ENCODE measurements at regions not wholly inside any gene's neighbourhood (a gene's known extent, or its start where the extent isn't known, plus 50 kb on each side); places are given as distances from the start of the nearest gene placed in this dataset.
"Not testable (repeated sequence)": the region's sequence is repeated elsewhere in the genome, so short reads cannot be mapped to it uniquely, and the experiment has no call there.

GRCh38 chr6:132199343-132199742 lies 201.9 kb downstream of the MOXD1 start:
- Histone ChIP-seq H3K4me1 (ENCODE audit: control insufficient read depth, insufficient read depth, low read length) (no peaks in the 10 kb centered on the region), H3K36me3 (ENCODE audit: control insufficient read depth, insufficient read depth, low read length) (no peaks in the 10 kb centered on the region), H3K27me3 (ENCODE audit: control insufficient read depth, insufficient read depth, low read length) (no peaks in the 10 kb centered on the region), H3K27ac (ENCODE audit: low read depth, low read length) (no peak overlapping the region), H3K9ac (ENCODE audit: low read depth, low read length) (no peak overlapping the region), H3K9me3 (ENCODE audit: control insufficient read depth, insufficient read depth, low read length) (no peaks in the 10 kb centered on the region), H3K4me3 (ENCODE audit: low read depth, low read length) (no peak overlapping the region)

GRCh38 chr6:132198896-132199295 lies 202.4 kb downstream of the MOXD1 start:
- Histone ChIP-seq H3K27me3 (ENCODE audit: control insufficient read depth, insufficient read depth, low read length) (no peaks in the 10 kb centered on the region), H3K9me3 (ENCODE audit: control insufficient read depth, insufficient read depth, low read length) (no peaks in the 10 kb centered on the region), H3K9ac (ENCODE audit: low read depth, low read length) (no peak overlapping the region), H3K4me3 (ENCODE audit: low read depth, low read length) (no peak overlapping the region), H3K27ac (ENCODE audit: low read depth, low read length) (no peak overlapping the region), H3K36me3 (ENCODE audit: control insufficient read depth, insufficient read depth, low read length) (no peaks in the 10 kb centered on the region), H3K4me1 (ENCODE audit: control insufficient read depth, insufficient read depth, low read length) (no peaks in the 10 kb centered on the region)

GRCh38 chr6:132198040-132198439 lies 203.2 kb downstream of the MOXD1 start:
- no peaks in the 10 kb centered on the region for H3K36me3 ChIP-seq (ENCODE audit: control insufficient read depth, insufficient read depth, low read length)
- H3K27me3 ChIP-seq (ENCODE audit: control insufficient read depth, insufficient read depth, low read length): no peaks in the 10 kb centered on the region
- no peak overlapping the region for H3K27ac ChIP-seq (ENCODE audit: low read depth, low read length)
- H3K9me3 ChIP-seq (ENCODE audit: control insufficient read depth, insufficient read depth, low read length): no peaks in the 10 kb centered on the region
- no peaks in the 10 kb centered on the region for H3K4me1 ChIP-seq (ENCODE audit: control insufficient read depth, insufficient read depth, low read length)
- H3K9ac ChIP-seq (ENCODE audit: low read depth, low read length): no peak overlapping the region
- H3K4me3 ChIP-seq (ENCODE audit: low read depth, low read length): no peak overlapping the region

GRCh38 chr6:132194529-132194928 lies 206.7 kb downstream of the MOXD1 start:
- Histone ChIP-seq H3K9ac (ENCODE audit: low read depth, low read length) (no peak overlapping the region), H3K4me3 (ENCODE audit: low read depth, low read length) (no peak overlapping the region), H3K4me1 (ENCODE audit: control insufficient read depth, insufficient read depth, low read length) (peaks cover 7% of the 10 kb centered on the region; the same call in 1 of the 2 replicates), H3K27ac (ENCODE audit: low read depth, low read length) (no peak overlapping the region), H3K36me3 (ENCODE audit: control insufficient read depth, insufficient read depth, low read length) (no peaks in the 10 kb centered on the region), H3K9me3 (ENCODE audit: control insufficient read depth, insufficient read depth, low read length) (no peaks in the 10 kb centered on the region), H3K27me3 (ENCODE audit: control insufficient read depth, insufficient read depth, low read length) (no peaks in the 10 kb centered on the region)

- Histone ChIP-seq H3K36me3 (ENCODE audit: control insufficient read depth, insufficient read depth, low read length) (no peaks in the 10 kb centered on the region), H3K9ac (ENCODE audit: low read depth, low read length) (no peak overlapping the region), H3K4me3 (ENCODE audit: low read depth, low read length) (no peak overlapping the region), H3K4me1 (ENCODE audit: control insufficient read depth, insufficient read depth, low read length) (peaks cover 7% of the 10 kb centered on the region; the same call in 1 of the 2 replicates), H3K27me3 (ENCODE audit: control insufficient read depth, insufficient read depth, low read length) (no peaks in the 10 kb centered on the region), H3K27ac (ENCODE audit: low read depth, low read length) (no peak overlapping the region), H3K9me3 (ENCODE audit: control insufficient read depth, insufficient read depth, low read length) (no peaks in the 10 kb centered on the region)
Observed at GRCh38 chr6:132192631-132193030, 208.6 kb downstream of the MOXD1 start.

GRCh38 chr6:132190815-132191175 lies 210.5 kb downstream of the MOXD1 start:
- no peaks in the 10 kb centered on the region for H3K9me3 ChIP-seq (ENCODE audit: control insufficient read depth, insufficient read depth, low read length)
- no peaks in the 10 kb centered on the region for H3K27me3 ChIP-seq (ENCODE audit: control insufficient read depth, insufficient read depth, low read length)
- no peaks in the 10 kb centered on the region for H3K36me3 ChIP-seq (ENCODE audit: control insufficient read depth, insufficient read depth, low read length)
- peaks cover 7% of the 10 kb centered on the region; the same call in 1 of the 2 replicates for H3K4me1 ChIP-seq (ENCODE audit: control insufficient read depth, insufficient read depth, low read length)
- H3K4me3 ChIP-seq (ENCODE audit: low read depth, low read length): no peak overlapping the region
- no peak overlapping the region for H3K27ac ChIP-seq (ENCODE audit: low read depth, low read length)
- no peak overlapping the region for H3K9ac ChIP-seq (ENCODE audit: low read depth, low read length)

GRCh38 chr6:132190097-132190814 lies 211.0 kb downstream of the MOXD1 start:
- Histone ChIP-seq H3K9ac (ENCODE audit: low read depth, low read length) (no peak overlapping the region), H3K4me1 (ENCODE audit: control insufficient read depth, insufficient read depth, low read length) (peaks cover 7% of the 10 kb centered on the region; the same call in 1 of the 2 replicates), H3K4me3 (ENCODE audit: low read depth, low read length) (no peak overlapping the region), H3K9me3 (ENCODE audit: control insufficient read depth, insufficient read depth, low read length) (no peaks in the 10 kb centered on the region), H3K27me3 (ENCODE audit: control insufficient read depth, insufficient read depth, low read length) (no peaks in the 10 kb centered on the region), H3K36me3 (ENCODE audit: control insufficient read depth, insufficient read depth, low read length) (no peaks in the 10 kb centered on the region), H3K27ac (ENCODE audit: low read depth, low read length) (no peak overlapping the region)

- Histone ChIP-seq H3K27ac (ENCODE audit: low read depth, low read length) (no peak overlapping the region), H3K27me3 (ENCODE audit: control insufficient read depth, insufficient read depth, low read length) (no peaks in the 10 kb centered on the region), H3K4me1 (ENCODE audit: control insufficient read depth, insufficient read depth, low read length) (peaks cover 7% of the 10 kb centered on the region; the same call in 1 of the 2 replicates), H3K36me3 (ENCODE audit: control insufficient read depth, insufficient read depth, low read length) (no peaks in the 10 kb centered on the region), H3K9ac (ENCODE audit: low read depth, low read length) (no peak overlapping the region), H3K9me3 (ENCODE audit: control insufficient read depth, insufficient read depth, low read length) (no peaks in the 10 kb centered on the region; the same call in 1 of the 2 replicates), H3K4me3 (ENCODE audit: low read depth, low read length) (no peak overlapping the region)
Observed at GRCh38 chr6:132188556-132189264, 212.6 kb downstream of the MOXD1 start.

- H3K4me3 ChIP-seq (ENCODE audit: low read depth, low read length): no peak overlapping the region
- H3K27me3 ChIP-seq (ENCODE audit: control insufficient read depth, insufficient read depth, low read length): no peaks in the 10 kb centered on the region
- no peak overlapping the region for H3K9ac ChIP-seq (ENCODE audit: low read depth, low read length)
- H3K36me3 ChIP-seq (ENCODE audit: control insufficient read depth, insufficient read depth, low read length): no peaks in the 10 kb centered on the region
- no peak overlapping the region for H3K27ac ChIP-seq (ENCODE audit: low read depth, low read length)
- H3K9me3 ChIP-seq (ENCODE audit: control insufficient read depth, insufficient read depth, low read length): no peaks in the 10 kb centered on the region; the same call in 1 of the 2 replicates
- peaks cover 7% of the 10 kb centered on the region; the same call in 1 of the 2 replicates for H3K4me1 ChIP-seq (ENCODE audit: control insufficient read depth, insufficient read depth, low read length)
Observed at GRCh38 chr6:132187816-132188215, 213.5 kb downstream of the MOXD1 start.

GRCh38 chr6:132184966-132185365 lies 216.3 kb downstream of the MOXD1 start:
- H3K36me3 ChIP-seq (ENCODE audit: control insufficient read depth, insufficient read depth, low read length); H3K4me1 ChIP-seq (ENCODE audit: control insufficient read depth, insufficient read depth, low read length); H3K9ac ChIP-seq (ENCODE audit: low read depth, low read length); H3K4me3 ChIP-seq (ENCODE audit: low read depth, low read length); H3K27me3 ChIP-seq (ENCODE audit: control insufficient read depth, insufficient read depth, low read length); H3K27ac ChIP-seq (ENCODE audit: low read depth, low read length); H3K9me3 ChIP-seq (ENCODE audit: control insufficient read depth, insufficient read depth, low read length): not testable (repeated sequence)

GRCh38 chr6:132179955-132180354 lies 221.3 kb downstream of the MOXD1 start:
- Histone ChIP-seq H3K27me3 (ENCODE audit: control insufficient read depth, insufficient read depth, low read length) (no peaks in the 10 kb centered on the region), H3K27ac (ENCODE audit: low read depth, low read length) (no peak overlapping the region), H3K4me3 (ENCODE audit: low read depth, low read length) (no peak overlapping the region), H3K4me1 (ENCODE audit: control insufficient read depth, insufficient read depth, low read length) (no peaks in the 10 kb centered on the region), H3K36me3 (ENCODE audit: control insufficient read depth, insufficient read depth, low read length) (no peaks in the 10 kb centered on the region), H3K9me3 (ENCODE audit: control insufficient read depth, insufficient read depth, low read length) (peaks cover 18% of the 10 kb centered on the region), H3K9ac (ENCODE audit: low read depth, low read length) (no peak overlapping the region)

Data from HUES48 (cell line).